Cardiac muscle cell (in vitro differentiated cells and primary cell): ENCODE measurements at regions not wholly inside any gene's neighbourhood (a gene's known extent, or its start where the extent isn't known, plus 50 kb on each side); places are given as distances from the start of the nearest gene placed in this dataset.

Source experiments
- DNase-seq, 2 donors: peaks; one replicate each; pipeline versions ENCODE4 v3.0.0 to v3.0.0-alpha.2; 2010 to 2017; ENCODE audit warnings: low read depth in 1 of 2, low spot score in 1 of 2
- H3K27ac ChIP-seq: fragments of 200-600 bp; sonication (generic); 2 replicates; pipeline ENCODE4 v1.5.1; 2016
- H3K27me3 ChIP-seq: fragments of 200-600 bp; sonication (generic); 2 replicates; pipeline ENCODE4 v1.6.0; 2016; ENCODE audit warnings: control low read depth
- H3K36me3 ChIP-seq: fragments of 200-600 bp; sonication (generic); 2 replicates; pipeline ENCODE4 v1.5.1; 2016; ENCODE audit warnings: control low read depth
- H3K4me1 ChIP-seq: fragments of 200-600 bp; sonication (generic); 2 replicates; pipeline ENCODE4 v1.8.1; 2017; ENCODE audit warnings: low read depth, mild to moderate bottlenecking, mixed run types
- H3K4me3 ChIP-seq: fragments of 200-600 bp; sonication (generic); 2 replicates; pipeline ENCODE4 v1.5.1; 2016; ENCODE audit warnings: mild to moderate bottlenecking
- H3K9me3 ChIP-seq: fragments of 200-600 bp; sonication (generic); 2 replicates; pipeline ENCODE4 v1.5.1; 2017; ENCODE audit warnings: low read depth, mild to moderate bottlenecking, control low read depth
- CTCF ChIP-seq: IDR thresholded peaks from 2 replicates; pipeline ENCODE4 v1.5.1; 2012; ENCODE audit warnings: low read depth, mild to moderate bottlenecking, low read length

DNA sequence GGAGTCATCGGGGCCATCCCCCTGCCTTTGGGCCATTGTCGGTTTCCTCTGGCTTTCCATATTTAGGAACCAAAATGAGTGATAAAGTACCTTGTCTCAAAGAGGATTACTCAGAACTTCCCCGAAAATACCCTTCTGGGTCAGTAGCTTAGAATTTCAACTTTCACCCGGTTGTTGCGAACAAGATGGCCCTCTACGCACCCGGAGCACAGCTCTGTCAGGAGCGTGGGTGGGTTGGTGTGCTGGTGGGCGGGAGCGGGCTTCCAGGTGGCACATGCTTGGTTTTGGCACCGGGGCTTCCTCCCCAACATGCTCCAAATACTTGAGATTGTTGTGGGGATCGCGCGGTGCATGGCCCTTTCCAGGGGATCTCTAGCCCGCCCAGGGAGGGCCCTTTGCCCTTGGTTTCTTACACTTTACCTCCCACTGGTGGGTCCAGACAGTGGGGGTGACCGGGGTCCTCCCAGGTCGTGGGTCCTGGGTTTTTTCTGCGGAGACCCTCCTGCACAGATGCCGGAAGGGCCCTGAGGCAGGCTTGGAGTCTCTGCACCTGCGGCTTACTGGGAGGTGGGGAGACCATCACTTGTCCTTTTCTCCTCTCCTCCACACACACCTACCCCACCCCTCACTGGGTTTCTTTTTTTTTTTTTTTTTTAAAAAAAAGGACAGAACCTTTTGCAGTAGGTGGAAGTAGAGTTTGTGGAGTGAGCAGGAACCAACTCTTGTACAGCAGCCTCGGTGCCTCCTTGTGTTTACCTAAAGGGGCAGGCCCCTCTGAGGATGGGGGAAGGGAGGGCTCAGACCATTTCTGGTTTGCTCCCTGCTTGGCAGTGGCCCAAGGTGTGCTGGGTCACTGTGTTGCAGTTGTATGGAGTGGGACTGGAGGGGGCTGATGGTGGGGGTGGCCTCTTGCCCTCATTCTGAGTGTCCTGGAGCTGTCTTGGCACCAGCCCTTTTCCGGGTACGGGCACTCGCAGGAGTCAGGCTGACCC, 142.1 kb downstream of the SEC14L1 start:
- TF ChIP-seq CTCF: no peak
- Histone ChIP-seq H3K4me3 (no peak overlapping the region), H3K9me3 (no peaks in the 10 kb centered on the region), H3K27me3 (peaks cover 17% of the 10 kb centered on the region), H3K4me1 (peaks cover 40% of the 10 kb centered on the region), H3K27ac (no peak overlapping the region), H3K36me3 (no peaks in the 10 kb centered on the region)
- peak in 1 of 2 donors; percentile 88 for DNase-seq

- Histone ChIP-seq H3K36me3 (no peaks in the 10 kb centered on the region), H3K27ac (no peak overlapping the region), H3K4me3 (no peak overlapping the region), H3K27me3 (peaks cover 17% of the 10 kb centered on the region), H3K4me1 (peaks cover 53% of the 10 kb centered on the region), H3K9me3 (no peaks in the 10 kb centered on the region)
- no peak for TF ChIP-seq CTCF
- no peak for DNase-seq
Observed at GRCh38 chr17:77284023-77284617, 143.4 kb downstream of the SEC14L1 start.

DNA sequence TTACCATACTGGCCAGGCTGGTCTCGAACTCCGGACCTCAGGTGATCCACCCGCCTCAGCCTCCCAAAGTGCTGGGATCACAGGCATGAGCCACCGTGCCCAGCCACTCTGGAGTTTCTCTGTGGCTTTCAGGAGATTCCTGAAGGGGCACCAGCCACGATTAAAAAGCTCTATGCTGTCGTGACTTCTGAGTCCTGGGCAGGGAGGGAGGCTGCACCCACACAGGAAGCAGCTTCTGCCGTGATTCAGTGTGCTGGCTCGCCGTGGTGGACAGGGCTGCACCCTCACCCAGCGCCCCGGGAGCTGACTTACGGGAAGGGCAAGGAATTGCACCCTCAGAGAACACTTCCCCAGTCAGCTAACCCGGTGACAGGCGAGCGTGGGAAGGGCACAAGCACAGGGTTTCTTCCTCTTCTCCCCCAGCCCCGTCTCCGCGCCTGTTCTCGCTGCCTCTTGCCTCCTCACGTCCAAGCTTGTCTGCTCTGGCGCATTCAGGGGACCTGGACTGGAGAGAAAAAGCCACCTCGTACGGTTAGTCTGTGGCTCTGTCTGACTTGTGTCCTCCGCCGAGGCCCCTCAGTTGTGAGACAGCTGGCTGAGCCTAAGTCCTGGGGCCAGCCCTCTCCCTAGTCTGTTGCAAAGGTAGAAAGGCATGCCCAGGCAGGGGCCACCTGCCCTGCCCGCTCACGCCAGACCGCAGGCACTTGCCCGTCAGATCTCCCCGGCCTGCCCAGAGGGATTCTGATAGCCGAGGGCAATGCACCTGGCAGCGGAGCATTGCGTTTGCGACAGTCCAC, 145.0 kb downstream of the SEC14L1 start:
- peaks cover 11% of the 10 kb centered on the region for H3K27me3 ChIP-seq
- TF ChIP-seq CTCF: no peak
- DNase-seq: peak in 1 of 2 donors; percentile 95
- no peaks in the 10 kb centered on the region for H3K36me3 ChIP-seq
- H3K4me3 ChIP-seq: no peak overlapping the region
- no peaks in the 10 kb centered on the region for H3K9me3 ChIP-seq
- H3K27ac ChIP-seq: no peak overlapping the region
- H3K4me1 ChIP-seq: peaks cover 47% of the 10 kb centered on the region

- TF ChIP-seq CTCF: no peak
- Histone ChIP-seq H3K4me3 (no peak overlapping the region), H3K27ac (no peak overlapping the region), H3K4me1 (peaks cover 47% of the 10 kb centered on the region), H3K27me3 (peaks cover 11% of the 10 kb centered on the region), H3K9me3 (no peaks in the 10 kb centered on the region), H3K36me3 (no peaks in the 10 kb centered on the region)
- no peak for DNase-seq
Observed at GRCh38 chr17:77286391-77286640, 145.5 kb downstream of the SEC14L1 start.

DNA sequence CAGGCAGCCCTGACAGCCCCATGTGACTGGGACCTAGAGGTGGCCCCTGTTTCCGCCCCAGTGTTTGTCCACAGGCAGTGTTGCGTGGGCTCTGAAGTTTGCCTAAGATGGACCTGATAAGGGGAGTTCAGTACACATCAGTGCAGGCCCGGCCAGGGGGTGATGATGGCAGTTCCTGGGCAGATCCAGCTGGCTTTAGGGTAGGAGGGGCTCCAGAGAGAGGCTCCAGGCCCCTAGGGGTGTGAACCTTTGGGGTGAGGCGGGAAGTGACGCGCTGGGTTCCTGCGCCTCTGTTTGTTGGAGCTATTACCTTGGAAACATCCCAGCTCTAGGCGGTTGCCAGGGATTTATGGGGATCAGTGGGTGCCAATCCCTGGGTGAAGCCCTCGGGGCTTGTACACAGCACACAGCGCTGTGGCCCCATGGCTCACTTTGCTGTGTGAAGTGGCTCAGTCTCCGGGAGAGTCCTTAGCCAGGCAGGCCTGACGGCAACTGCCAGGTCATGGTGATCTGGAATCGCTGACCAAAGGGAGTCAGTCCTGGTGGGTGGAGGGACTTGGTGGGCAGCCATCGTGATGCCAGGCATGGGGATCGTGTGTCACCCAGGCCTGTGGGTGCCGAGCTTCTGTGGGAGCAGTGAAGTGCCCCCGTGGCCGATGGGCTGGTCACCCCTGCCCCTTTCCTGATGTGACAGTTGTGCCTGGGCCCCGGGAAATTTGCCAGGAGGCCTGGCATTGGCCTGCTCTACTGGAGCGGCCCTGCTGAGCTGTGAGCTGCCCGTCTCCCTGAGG, 146.1 kb downstream of the SEC14L1 start:
- TF ChIP-seq CTCF: no peak
- no peaks in the 10 kb centered on the region for H3K36me3 ChIP-seq
- peak overlapping the region; percentile 83 for H3K27ac ChIP-seq
- peaks cover 7% of the 10 kb centered on the region for H3K27me3 ChIP-seq
- no peaks in the 10 kb centered on the region for H3K9me3 ChIP-seq
- no peak overlapping the region for H3K4me3 ChIP-seq
- DNase-seq: peak in 1 of 2 donors; percentile 93
- peaks cover 47% of the 10 kb centered on the region for H3K4me1 ChIP-seq
